GM12892 (cell line): ENCODE measurements at regions not wholly inside any gene's neighbourhood (a gene's known extent, or its start where the extent isn't known, plus 50 kb on each side); places are given as distances from the start of the nearest gene placed in this dataset.

ENCODE experiments used
- DNase-seq: peaks from one replicate; pipeline ENCODE4 v3.0.0; 2011; ENCODE audit not compliant: insufficient read length
- FAIRE-seq: peaks from 2 replicates; lab custom pipeline; 2011; peaks lifted over from hg19 to GRCh38; lab: Jason Lieb, UNC
- POLR2A ChIP-seq: IDR thresholded peaks from 2 replicates; pipeline ENCODE4 v1.6.1; 2011; ENCODE audit warnings: low read depth, low read length, control low read depth
- POLR2AphosphoS5 ChIP-seq: IDR thresholded peaks from 2 replicates; pipeline ENCODE4 v1.6.1; 2011; ENCODE audit warnings: low read depth, low read length, control low read depth
- TAF1 ChIP-seq: IDR thresholded peaks from 2 replicates; pipeline ENCODE4 v1.6.1; 2011; ENCODE audit warnings: low read depth, mild to moderate bottlenecking, control low read depth, low read length, borderline replicate concordance

- no peak for DNase-seq
- TF ChIP-seq TAF1 (no peak), POLR2AphosphoS5 (no peak), POLR2A (no peak)
- FAIRE-seq, result no peak
Measured at GRCh38 chr22:27303718-27304117, 497.8 kb downstream of the MN1 start.

- TF ChIP-seq TAF1, result no peak
- no peak for TF ChIP-seq POLR2AphosphoS5
- TF ChIP-seq POLR2A, result no peak
- no peak for DNase-seq
- FAIRE-seq, result no peak
Measured at GRCh38 chr22:27306771-27307170, 494.8 kb downstream of the MN1 start.

- TF ChIP-seq POLR2A, result no peak
- no peak for TF ChIP-seq POLR2AphosphoS5
- TF ChIP-seq TAF1, result no peak
- no peak for FAIRE-seq
- DNase-seq, result no peak
Measured at GRCh38 chr22:27307545-27308247, 493.9 kb downstream of the MN1 start.

GRCh38 chr22:27308513-27308912 is 493.0 kb downstream of the MN1 start:
- TF ChIP-seq TAF1 (no peak), POLR2AphosphoS5 (no peak)
- DNase-seq (no peak), FAIRE-seq (no peak)

DNA sequence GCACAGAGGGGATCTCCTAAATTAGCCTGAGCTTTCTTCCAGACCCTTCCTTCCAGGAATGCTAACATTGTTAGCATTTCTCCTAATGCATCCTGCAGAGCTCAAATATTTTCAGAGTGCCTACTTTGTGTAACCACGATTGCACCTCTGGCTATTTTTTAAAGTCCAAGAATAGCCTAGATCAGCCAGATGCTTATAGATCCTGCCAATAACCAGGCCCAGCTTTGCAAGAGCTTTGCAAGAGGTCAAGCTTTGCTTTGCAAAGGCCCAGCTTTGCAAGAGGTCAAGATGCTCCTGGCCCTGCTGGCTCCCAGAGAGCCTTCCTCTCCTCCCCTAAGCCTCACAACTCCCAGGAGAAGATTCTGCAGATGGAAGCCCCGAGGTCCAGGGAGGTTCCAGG is 491.9 kb downstream of the MN1 start:
- DNase-seq (no peak), FAIRE-seq (no peak)
- TF ChIP-seq TAF1 (no peak), POLR2A (no peak), POLR2AphosphoS5 (no peak)

DNA sequence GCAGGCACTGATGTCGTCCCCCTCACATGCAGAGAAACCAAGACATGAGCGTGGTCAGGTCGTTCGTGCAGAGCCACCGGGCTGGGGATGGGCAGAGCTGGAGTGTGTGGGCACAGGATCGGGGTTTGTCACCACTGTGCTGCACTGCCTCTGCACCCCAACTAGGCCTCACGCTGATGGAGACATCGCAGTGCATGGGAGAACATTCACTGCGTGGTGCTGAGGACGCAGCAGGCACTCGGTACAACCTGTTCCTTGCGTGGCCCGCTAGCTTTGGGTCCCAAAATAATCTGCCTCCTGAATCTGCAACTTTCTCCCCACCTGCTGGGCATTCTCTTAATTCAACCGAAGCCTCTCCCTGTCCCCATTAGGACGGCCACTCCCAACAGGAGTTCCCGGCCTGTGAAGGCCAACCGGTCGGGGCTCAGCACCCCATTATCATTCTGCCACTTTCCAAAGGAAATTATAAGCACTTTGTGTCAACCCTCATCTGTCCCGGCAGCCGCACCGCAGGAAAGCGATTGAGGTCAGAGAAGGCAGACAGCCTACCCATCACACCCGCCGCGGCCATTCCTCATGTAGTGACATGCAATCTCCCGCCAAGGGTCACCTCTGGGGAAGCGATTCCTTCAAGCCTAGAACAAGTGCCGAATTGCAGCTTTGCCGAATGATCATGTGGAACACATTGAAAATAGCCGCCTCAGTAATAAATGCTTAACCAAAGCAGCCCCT is 490.4 kb downstream of the MN1 start:
- TF ChIP-seq TAF1 (no peak), POLR2AphosphoS5 (no peak), POLR2A (no peak)
- DNase-seq (no peak), FAIRE-seq (no peak)

DNA sequence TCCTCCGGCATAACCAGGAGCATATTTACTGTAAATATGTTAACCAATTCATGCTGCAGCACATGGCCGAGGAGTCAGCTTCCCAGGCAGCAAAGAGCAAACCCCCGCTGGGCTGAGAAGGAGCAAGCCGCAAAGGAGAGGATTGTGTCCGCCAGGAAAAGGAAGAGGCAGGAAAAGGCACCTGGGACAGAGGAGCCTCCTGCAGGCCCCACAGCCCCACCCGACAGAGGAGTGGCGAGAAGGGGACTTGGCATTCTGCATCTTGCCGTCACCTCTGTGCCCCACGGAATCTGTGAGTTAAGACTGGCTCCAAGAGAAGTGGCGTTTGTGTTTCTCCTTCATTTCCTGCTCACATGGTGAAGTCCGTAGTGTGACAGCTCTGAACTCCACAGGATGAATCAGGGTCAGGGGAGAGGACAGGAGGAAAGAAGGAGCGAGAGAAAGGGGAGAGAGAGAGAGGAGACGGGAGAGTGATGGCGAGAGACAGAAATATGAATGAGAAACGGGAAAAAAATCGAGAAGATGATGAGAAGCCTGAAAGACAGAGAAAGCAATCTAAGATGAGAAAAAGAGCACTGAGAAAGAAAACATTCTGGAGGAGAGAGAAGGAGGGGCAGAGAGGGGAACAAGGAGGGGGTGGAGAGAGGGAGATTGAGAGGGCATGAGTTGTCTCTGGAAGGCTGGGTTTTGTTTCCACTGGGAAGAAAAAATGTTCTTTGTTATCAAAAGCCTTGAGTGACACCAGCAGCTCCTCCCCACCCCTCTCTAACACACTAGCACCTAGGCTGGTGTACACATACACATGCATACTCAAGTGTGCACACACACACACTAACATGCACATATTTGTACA is 489.6 kb downstream of the MN1 start:
- no peak for TF ChIP-seq POLR2A
- TF ChIP-seq POLR2AphosphoS5, result no peak
- no peak for TF ChIP-seq TAF1
- FAIRE-seq (no peak), DNase-seq (no peak)

DNA sequence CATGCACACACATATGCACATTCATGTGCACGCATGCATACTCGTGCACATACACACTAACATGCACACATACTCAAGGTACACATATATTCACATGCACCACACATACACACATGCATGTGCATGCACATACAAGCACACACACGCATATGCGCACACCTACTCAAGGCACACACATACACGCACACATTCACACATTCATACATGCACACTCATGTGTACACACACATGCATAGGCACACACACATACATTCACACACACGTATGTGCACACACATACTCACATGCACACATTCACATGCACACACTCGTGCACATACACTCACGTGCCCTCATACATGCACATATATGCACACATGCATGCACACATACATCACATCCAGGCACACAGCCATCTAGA is 489.0 kb downstream of the MN1 start:
- no peak for FAIRE-seq
- DNase-seq, result no peak
- TF ChIP-seq POLR2AphosphoS5 (no peak), POLR2A (no peak), TAF1 (no peak)

DNA sequence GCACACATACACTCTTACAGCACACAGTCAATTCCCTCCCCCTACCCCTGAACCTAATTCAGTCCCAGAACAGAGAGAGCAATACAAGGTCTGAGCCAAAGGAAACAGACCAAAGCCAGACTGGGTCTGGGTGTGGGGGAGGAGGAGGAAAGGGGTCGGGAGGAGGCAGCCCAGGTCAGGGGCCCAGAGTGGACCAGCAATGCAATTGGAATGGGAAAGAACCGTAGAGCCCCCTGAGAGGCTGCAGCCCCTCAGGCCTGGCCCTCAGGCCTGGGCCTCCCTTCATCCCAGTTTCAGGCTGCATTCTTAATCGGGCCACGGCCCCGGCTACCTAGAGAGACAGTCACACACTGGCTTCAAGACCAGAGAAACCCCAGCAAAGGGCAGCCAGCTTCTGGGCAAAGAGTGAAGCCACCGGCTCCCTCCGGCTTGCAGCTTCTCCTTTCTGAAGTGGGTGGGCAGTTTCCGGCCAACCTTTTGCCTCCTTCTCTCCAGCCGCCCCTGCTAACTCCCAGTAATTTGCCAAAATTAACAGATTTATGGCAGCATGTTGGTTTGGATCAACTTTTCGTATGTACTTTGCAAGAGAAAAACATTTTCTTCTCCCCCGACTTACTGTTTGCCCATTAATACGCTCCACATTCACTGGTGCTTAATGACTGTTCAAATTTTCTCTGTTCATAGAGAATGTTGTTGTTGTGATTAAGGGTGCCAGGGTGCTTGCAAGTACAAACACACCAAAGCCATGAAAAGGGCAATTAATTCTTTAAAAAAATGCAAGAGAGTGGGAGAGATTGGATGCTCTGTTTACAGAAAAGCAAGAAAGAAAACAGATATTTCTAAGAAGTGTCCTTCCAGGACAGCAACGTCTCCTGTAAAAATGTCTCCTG is 488.3 kb downstream of the MN1 start:
- DNase-seq, result no peak
- no peak for TF ChIP-seq POLR2A
- no peak for TF ChIP-seq POLR2AphosphoS5
- no peak for TF ChIP-seq TAF1
- no peak for FAIRE-seq

DNA sequence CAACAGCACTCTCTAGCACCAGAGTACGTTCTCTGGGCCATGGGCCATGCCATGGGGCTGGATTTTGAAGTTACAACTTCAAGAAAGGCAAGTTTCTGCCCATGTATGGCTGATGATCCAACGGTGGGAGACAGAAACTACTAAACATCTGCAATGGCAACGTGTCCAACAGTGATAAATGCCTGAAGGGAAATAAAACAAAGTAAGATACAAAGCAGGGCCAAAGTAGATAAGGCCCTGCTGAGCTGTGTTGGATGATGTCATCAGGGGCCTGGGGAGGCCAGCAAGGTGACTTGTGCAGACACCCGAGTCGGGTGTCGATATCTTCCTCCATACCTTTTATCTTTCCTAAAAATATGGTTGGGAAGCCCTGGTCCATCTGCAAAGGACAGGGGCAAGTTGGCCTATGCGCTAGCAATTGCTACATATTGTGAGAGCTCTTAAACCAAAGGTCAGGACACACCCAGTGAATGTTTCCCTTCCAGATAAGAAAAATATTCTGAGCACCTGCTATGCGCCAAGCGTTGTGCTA is 487.2 kb downstream of the MN1 start:
- no peak for DNase-seq
- TF ChIP-seq POLR2AphosphoS5 (no peak), POLR2A (no peak), TAF1 (no peak)
- no peak for FAIRE-seq

- DNase-seq, result no peak
- no peak for TF ChIP-seq POLR2AphosphoS5
- no peak for TF ChIP-seq POLR2A
- no peak for TF ChIP-seq TAF1
- FAIRE-seq, result no peak
Measured at GRCh38 chr22:27315833-27316232, 485.7 kb downstream of the MN1 start.
